Stimulated activated CD4-positive, alpha-beta T cell treated with anti-CD3 and anti-CD28 coated beads, Interleukin-15, amount 100 ng/mL, for 48 hours (primary cell): ENCODE measurements at regions not wholly inside any gene's neighbourhood (a gene's known extent, or its start where the extent isn't known, plus 50 kb on each side); places are given as distances from the start of the nearest gene placed in this dataset.
"Not testable (repeated sequence)": the region's sequence is repeated elsewhere in the genome, so short reads cannot be mapped to it uniquely, and the experiment has no call there.

Source experiments
- DNase-seq, 2 donors: peaks; one replicate each; pipeline ENCODE4 v3.0.0-alpha.2; 2020; ENCODE audit warnings: low read depth in 2 of 2

DNA sequence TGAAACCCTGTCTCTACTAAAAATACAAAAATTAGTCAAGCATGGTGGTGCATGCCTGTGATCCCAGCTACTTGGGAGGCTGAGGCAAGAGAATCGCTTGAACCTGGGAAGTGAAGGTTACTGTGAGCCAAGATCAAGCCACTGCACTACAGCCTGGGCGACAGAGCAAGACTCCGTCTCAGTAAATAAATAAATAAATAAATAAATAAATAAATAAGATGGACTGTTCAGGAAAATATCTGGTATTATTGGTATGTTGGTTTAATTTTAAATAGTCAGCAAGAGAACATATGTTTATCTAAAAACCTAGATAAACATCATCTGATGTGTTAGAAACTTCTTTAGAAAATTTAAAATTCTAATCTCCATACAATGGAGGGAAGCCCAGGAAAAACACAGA lies 431.6 kb upstream of the AKR1E2 start:
- not testable (repeated sequence) for DNase-seq

DNA sequence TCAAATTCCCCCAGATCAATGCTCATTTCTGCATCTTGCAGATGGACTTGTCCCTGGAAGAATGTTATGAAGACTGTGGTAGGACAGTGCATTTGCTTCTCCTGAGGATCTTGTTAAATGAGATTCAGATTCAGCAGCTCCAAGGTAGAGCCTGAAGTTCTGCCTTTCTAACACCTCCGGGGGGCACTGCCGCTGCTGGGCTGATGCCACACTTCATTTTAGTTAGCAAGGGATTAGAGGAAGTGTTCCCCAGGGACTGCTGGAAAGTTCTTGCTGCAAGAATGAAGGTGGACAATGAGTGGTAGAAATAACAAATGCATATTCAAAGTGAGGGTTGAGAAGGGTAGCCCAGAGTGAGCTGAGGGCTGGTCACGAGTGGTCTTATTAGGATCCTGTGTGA lies 434.3 kb upstream of the AKR1E2 start:
- no peak for DNase-seq

DNA sequence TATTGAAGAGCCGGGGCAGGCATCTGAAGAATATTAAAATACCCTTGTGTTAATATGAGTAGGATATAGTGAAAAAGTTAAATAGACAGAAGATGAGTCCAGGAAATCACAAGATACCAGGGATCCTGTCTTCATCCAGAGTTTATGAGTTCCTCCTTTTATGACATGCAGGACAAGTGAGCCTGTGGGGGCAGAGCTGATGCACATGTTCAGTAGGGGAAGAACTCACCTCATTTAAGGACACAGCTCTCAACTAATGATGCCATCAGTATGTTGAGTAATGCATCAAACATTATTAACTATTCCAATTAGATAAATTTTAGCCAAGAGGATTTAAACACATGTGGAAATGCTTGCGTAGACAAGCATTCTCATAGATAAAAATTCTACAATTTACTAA lies 435.8 kb upstream of the AKR1E2 start:
- no peak for DNase-seq

DNA sequence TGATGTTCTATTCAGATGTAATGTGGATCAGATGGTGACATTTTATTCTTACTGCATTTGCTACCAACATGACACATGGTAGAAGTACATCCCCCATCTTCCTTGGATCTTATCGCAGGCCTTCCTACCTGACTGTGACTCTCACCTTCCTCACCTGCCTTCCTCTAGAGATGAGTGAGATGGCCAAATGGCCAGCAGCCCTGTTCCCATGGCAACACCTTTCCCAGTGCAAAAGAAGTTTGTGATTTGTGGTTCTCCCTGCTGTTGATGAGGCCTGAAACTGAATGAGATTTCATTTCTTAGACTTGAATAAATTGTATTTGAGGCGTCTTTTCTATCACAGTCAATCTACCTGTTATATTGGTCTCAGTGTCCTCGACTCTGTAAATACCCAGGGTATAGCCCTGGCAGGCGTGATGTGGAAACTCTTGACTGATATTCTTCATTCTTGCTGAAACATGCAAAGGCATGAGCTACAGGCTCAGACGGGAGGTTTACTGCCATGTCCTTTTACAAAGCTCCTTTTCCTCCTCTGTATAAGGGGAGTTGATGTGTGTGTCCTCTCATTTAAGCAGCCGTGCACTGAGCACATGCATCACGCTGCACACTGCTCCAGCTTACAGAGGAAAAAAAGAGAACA lies 440.7 kb upstream of the AKR1E2 start:
- no peak for DNase-seq

DNA sequence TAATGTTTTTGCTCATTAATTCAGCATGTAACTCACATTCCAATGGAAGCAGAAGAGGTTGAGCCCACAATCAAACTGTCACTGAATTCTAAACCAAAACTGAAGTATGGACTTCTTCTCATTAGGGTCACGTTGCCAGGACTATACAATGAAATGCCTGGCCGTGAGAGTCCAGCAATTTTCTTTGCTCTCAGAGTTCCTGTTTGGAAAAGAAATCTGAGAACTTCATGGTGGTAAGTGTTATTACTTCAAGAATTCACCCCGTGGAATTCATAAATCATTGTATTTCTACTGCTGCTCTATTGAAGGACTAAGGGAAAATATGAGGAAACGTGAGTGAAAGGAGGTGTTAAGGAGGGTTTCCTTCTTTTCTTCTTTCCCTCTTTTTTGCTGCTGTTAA lies 441.8 kb upstream of the AKR1E2 start:
- no peak for DNase-seq

DNA sequence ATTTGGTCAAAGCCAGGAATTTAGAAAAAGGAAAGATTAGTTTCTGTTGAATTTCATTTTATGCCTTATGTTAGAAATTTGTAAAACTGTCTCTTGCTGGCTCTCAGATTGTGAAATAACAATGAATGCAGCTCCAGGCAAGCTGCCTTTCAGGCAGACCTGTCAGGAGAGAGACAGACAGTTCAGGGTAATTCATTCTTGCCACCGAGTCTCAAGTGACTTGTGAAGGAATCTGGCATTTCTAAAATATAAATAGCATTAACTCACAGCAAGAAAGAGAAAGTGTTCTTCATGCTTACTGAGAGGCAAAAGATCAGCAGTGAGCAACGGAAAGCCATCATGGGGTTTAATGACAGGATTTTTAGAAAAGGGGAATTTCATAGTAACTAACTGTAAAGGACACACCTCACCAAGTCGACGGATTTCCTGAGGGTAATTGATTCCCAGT lies 442.3 kb upstream of the AKR1E2 start:
- DNase-seq, result no peak

DNA sequence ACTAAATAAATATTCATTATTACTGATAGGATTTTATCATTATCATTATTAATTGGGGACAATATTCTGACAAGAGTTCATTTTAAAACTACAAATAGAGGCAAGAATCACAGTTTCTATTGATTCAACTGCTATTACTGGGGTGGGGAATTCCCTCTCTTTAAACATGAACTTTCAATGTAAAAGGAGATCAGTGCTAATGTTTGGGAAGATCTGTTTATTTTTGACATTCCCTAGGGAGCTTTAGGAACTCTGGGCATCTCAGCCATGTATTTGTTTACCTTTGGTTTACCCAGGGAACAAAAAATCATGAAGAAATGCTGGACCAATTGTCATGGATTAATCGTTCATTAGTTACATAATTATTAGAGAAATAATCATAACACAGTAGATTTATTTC lies 443.2 kb upstream of the AKR1E2 start:
- no peak for DNase-seq

DNA sequence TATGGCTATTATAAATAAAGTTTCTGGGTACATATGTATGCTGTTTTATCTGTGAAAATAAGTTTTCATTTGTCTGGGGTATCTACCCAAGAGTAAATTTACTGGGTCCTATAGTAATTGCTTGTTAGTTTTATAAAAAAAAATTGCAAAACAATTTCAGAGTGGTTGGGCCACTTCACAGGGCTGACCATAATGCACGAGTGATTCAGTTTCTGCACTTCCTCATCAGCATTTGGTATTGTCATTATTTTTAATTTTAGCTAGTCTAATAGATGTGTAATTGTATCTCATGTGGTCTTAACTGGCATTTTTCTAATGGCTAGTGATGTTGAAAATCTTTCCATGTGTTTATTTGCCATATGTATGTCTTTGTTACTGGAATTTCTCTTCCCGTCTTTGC lies 452.4 kb upstream of the AKR1E2 start:
- DNase-seq, result no peak

DNA sequence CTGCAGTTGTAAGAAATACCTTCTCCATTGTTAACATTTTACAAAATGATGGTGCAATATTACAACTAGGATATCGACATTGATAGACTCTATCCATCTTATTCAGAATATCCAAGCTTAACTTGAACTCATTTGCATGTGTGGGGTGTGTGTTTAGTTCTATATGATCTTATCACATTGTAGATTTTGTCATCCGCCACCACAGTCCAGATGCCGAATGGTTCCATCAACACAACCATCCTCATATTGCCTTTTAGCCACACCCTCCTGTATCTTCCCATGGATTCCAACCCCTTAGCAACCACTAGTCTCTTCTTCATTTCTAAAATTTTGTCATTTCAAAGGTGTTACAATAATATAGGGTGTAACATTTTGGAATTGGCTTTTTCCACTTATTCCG lies 452.9 kb upstream of the AKR1E2 start:
- DNase-seq, result no peak

DNA sequence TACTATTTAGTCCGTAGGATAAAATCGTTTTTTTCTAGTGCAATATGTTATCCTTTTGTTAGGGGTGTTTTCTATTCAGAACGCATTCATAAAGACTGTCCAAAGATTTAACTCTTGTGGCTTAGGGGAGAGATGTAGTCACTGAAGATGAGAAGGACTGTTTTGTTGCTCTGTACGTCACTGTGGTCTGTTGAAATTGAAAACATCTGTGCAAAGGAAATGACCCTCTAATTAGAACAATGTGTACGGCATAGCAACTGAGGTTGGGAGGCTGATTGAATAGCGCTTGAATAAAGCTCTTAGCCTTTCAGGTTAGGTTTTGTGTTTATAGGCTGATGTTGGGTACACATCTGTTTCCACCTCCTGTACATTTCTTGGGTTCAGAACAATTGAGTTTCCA lies 453.4 kb upstream of the AKR1E2 start:
- no peak for DNase-seq

DNA sequence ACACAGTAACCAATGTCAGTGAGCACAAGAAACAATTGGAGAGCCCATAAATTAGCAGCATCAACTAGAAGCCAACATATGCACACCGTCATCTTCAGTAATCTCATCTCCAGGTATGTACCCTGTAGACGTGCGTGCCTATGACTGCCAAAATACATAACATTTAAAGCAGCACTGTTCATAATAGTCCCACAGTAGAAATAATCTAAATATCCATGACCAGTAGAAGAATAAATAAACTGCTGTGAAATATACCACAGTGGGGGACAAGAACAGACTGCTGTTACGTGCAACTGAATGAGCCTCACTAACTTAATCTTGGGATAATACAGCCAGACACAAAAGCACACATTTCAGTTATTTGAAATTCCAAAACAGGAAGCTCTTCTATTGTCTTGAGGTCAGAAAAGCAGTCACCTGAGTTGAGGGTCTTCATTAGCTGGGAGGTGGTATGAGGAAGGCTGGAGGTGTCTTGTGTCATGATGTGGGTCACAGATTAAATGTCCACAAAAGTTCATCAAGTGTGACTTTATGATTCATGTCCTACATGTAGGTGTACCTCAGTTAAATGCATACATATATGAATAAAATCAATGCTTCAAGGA lies 454.2 kb upstream of the AKR1E2 start:
- no peak for DNase-seq

DNA sequence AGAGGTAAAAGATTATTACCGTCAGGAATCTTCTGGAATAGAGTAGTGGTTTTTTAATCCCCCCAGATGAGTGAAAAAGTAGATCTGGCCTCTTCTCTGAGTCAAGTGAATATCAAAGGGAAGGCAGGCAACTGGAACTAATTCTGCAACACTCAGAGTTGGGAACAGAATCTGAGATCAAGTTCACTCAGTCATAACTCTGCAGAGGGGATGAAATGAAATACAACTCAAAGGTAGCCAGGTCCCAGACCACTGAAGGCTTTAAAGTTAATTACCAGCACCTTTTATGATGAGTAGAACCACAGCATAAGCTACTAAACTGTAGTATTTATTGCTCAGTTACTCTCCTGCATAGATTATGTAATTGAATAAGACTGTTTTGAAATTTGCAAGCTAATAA lies 455.6 kb upstream of the AKR1E2 start:
- no peak for DNase-seq

DNA sequence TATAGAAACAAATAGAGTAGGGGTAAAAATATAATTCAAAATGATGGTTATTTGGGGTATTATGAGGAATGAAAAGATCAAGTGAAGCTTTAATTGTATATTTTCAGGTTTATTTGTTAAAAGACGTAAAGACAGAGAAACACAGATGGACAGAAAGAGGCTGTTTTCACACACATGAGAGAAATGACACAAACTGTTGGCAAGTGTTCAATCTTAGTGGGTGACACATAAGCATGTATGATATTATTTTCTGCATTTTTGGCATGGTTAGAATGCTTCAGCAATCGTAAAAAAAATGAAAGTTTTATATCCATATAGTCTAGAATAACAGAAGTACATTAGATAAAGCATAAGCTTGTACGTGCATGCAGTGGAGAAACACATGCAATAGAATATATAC lies 464.4 kb upstream of the AKR1E2 start:
- no peak for DNase-seq

DNA sequence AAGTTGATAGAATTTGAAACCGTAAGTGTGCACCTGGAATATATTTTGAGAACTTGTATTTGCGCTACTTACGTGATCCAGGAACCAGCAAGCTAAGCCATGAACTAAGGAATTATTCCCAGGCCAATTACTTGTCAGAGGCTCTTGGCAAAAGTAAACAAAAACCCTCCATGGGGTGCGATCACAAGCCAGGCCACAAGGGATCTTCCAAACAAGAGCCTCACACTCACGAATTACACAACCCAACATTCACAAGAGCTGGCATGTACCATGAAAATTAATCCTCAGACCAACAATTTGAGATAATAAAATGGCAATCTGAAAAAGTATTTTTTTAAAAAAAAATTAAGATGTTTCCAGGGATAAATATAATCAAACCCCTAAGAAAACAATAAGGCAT lies 467.0 kb upstream of the AKR1E2 start:
- DNase-seq, result no peak

DNA sequence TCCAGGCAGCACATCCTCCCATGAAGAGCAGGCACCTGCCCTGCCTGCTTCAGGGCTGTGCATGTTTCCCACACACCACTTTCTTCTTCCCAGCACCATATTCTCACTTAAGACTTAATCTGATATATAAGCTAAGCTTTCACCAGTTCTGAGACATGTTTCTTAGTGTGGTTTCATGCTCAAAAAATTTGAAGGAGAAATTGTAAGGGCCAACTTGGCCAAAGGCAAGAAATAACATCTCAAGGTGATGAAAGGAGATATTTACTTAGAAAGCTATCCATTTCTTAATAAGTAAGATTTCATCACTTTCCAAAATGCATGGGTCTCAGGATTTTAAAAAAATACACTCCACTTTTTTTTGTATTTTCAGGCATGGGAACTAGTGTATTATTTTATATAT lies 468.1 kb upstream of the AKR1E2 start:
- no peak for DNase-seq

DNA sequence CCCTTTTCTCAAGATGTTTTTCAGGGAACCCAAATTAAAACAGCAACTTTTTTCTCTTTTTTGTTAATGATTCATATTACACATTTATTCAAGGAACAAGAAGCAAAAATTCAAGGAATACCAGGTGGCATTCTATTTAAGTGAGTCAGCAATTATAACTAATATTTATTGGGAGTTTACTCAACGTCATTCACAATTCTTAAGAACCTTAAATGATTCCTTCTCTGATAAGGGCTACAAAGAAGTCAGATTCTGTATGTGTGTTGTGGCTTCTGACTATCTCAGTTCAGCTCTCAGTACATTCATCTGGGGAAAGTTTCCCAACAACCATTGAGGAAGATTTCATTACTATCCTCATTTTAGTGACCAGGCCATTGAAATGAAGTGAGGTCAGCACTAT lies 470.7 kb upstream of the AKR1E2 start:
- no peak for DNase-seq

DNA sequence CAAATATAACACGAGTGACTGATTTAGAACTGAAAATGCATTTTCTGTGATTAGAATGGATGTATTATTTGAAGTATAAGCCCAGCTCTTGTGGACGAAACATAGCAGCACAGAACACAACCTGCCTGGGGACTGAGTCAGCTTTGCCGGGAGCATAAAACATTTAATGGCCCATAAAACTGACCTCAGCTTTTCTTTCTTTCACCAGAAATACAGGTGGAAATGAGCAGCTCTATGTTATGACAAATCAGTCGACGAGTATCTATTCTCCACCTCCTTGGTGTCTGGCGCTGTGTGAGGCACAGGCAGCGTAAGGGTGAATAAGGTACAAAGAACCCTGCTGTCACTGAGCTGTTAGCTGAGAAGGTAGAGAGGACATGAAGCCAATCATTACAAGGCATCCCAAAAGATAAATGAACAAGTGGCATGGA lies 471.6 kb upstream of the AKR1E2 start:
- DNase-seq, result no peak

DNA sequence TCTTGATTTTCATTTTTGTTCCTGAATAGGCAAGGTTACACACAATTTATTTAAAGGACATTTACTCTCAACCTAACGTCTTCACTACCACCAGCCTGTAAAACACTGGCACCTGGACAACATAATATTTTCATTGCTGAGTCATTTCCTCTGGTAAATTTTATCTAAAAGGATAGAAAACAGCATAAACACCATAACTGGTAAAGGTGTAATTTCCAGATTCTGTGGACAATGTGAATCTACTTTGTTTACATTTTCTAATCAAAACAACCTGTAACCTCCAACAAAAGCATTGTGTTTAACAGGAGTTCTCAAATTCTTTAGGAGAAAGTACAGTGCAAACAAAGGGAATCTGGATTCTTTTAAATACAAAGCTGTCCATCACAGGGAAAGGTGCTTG lies 472.0 kb upstream of the AKR1E2 start:
- DNase-seq, result no peak

DNA sequence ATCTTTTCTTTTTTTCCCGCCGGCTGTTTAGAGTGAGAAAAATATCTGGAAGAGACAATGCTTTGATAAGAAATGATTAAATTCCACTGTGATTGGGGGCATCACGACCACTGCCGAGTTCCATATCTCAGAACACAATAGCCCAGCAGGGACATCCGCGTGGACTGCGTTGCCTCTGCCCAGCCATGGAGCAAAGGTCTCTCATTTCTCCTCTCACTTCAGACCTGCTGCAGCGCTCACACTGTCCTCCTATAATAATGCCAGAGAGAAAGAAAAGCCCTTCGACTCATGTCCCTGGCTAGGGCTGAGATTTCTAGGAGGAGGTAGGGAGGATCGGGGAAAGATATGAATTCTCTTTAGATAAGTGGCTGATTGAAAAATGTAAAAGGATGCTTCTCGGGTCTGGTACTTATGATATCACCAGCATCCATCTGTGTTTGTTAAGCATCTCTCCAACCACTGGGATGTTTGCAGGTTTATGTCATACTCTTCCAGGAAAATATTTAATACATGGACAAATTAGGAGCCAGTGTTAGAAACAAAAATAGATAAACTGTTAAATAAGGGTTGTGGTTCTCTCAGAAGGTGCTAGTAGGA lies 472.9 kb upstream of the AKR1E2 start:
- DNase-seq, result no peak

DNA sequence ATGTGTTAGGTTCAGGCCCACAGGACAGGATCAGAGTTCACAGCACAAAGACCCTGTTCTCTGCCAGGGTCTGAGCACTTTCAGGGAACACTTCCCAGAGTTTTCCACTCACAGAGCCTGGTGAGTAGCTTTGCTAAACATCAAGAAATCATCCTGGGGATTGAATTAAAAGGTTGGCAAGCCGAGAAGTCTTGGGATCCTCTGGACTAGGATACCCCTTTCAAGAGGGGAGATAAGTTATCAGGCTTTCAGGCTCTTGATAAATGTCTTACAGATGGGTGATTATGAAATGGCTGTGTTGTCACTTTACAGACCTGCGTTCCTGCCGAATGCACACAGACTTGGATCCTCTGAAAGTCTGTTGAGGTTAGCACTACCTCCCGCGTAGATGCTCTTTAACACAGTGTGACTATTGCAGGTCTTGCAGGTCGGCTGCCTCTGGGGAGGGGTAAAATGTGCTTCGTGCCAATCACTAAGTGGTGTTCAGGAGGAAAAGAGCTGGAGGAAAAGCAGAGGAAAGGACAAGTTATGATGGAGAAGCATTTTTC lies 473.5 kb upstream of the AKR1E2 start:
- no peak for DNase-seq

DNA sequence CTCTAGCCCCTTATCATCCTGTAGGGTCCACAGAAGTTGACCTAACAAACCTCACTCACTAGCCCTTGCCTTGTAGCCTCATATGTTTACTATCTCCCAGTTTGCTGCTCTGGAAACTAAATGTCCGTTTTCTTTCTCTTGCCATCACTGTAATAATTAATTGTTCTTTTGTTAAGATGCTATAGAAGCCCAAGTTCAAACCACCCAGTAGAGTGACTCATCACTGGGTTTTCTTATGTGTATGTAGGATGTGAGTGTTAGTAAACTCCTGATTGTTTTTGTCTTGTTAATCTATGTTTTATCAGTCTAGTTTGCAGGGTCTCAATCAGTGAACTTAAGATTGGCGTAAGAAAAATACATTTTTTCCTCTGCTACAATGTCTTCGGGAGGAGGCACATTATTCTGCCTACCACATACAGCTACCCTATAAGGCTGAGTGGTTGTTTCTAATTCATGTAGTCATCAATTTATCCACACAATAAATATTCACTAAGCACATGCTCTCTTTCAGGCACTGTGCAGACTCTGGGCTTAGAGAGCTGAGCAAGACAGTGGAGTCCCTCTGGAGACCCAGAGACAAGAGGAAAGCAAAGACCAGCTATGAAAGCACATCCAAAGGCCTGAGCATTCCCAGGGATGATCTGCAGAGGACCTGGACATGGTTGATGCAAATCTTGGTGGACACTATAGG lies 474.1 kb upstream of the AKR1E2 start:
- DNase-seq, result no peak

DNA sequence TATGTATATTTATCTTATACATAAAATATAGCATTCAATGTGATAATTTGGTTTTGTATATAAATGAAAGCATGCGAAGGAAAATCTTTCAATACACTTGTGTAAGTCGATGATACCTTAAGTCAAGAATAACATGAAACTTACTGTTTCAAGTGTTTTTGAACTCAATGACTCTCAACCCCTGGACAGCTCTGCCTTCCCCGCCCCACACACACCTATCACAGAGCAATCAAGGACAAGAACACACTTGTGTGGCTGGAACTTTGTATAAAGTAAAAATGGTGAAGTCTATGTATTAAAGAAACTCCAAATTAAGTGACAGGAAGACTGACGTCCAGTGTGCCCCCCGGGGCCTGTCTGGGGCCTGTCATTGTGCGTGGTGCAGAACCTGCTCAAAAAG lies 478.6 kb upstream of the AKR1E2 start:
- no peak for DNase-seq
